Transverse colon (tissue), 4 donors: ENCODE measurements at regions not wholly inside any gene's neighbourhood (a gene's known extent, or its start where the extent isn't known, plus 50 kb on each side); places are given as distances from the start of the nearest gene placed in this dataset.

Experiments used
- DNase-seq: peaks from one replicate; pipeline ENCODE4 v3.0.0-alpha.2; 2019
- H3K27ac ChIP-seq, 4 donors: fragments of 200-600 bp; sonication (generic); 2 replicates each; pipeline ENCODE4 v1.5.1; 2016 to 2018; ENCODE audit warnings: inconsistent platforms in 4 of 4
- H3K27me3 ChIP-seq: fragments of 200-600 bp; sonication (generic); 2 replicates; pipeline ENCODE4 v1.5.1; 2017; ENCODE audit warnings: inconsistent platforms
- H3K36me3 ChIP-seq, 4 donors: fragments of 200-600 bp; sonication (generic); 2 replicates each; pipeline ENCODE4 v1.5.1; 2017 to 2019; ENCODE audit warnings: inconsistent platforms in 4 of 4
- H3K4me1 ChIP-seq, 4 donors: fragments of 200-600 bp; sonication (generic); 2 replicates each; pipeline ENCODE4 v1.5.1; 2017 to 2020; ENCODE audit warnings: inconsistent platforms in 4 of 4
- H3K4me3 ChIP-seq, 4 donors: fragments of 200-600 bp; sonication (generic); 1 replicate in 1 of 4; 2 replicates in 3 of 4; pipeline versions ENCODE4 v1.5.1 to v1.6.1; 2017 to 2019; ENCODE audit warnings: inconsistent platforms in 4 of 4
- H3K9me3 ChIP-seq, 2 donors: fragments of 200-600 bp; sonication (generic); 2 replicates each; pipeline ENCODE4 v1.5.1; 2017 to 2019; ENCODE audit warnings: inconsistent platforms in 2 of 2
- CTCF ChIP-seq, 5 experiments: fragments of 200-600 bp in 3 of 5; fragments of 450-650 bp in 2 of 5; sonication (generic) in 3 of 5; IDR thresholded peaks; 1 replicate in 2 of 5; 2 replicates in 3 of 5; pipeline ENCODE4 v1.5.1; 2016 to 2017; ENCODE audit warnings: antibody characterized with exemption in 5 of 5, inconsistent platforms in 3 of 5, mild to moderate bottlenecking in 2 of 5, moderate library complexity in 1 of 5
- EP300 ChIP-seq: sonication (generic); formaldehyde crosslinking; IDR thresholded peaks from one replicate; pipeline ENCODE4 v1.6.1; 2017; ENCODE audit warnings: antibody characterized with exemption, low read depth
- POLR2A ChIP-seq: fragments of 450-650 bp; IDR thresholded peaks from one replicate; pipeline ENCODE4 v1.6.1; 2016; ENCODE audit warnings: antibody characterized with exemption, mild to moderate bottlenecking, moderate library complexity
- POLR2AphosphoS5 ChIP-seq, 3 donors: sonication (generic); formaldehyde crosslinking; IDR thresholded peaks; one replicate each; pipeline ENCODE4 v1.6.1; 2016; ENCODE audit warnings: antibody characterized with exemption in 3 of 3
- WGBS, 2 donors: methylation state at CpG; one replicate each; pipeline ENCODE4 v1.1.5; 2018; ENCODE audit warnings: low coverage in 1 of 2; 5-methylcytosine and 5-hydroxymethylcytosine counted together
- in situ Hi-C, 4 donors: fragments of 200-750 bp; cut with MboI; loops; one replicate each; pipeline versions ENCODE4 v1.15.0 to v1.15.1; 2017; ENCODE audit warnings: low sequenced_read_pairs in 3 of 4, low pct_ligation_motif_present in 1 of 4, low pct_unique_long_range_greater_than_20kb in 1 of 4
- intact Hi-C: fragments of 100-400 bp; cut with DNase I; formaldehyde crosslinking; loops from one replicate; pipeline ENCODE4 v1.15.1; 2023; ENCODE audit warnings: low total_unique reads

DNA sequence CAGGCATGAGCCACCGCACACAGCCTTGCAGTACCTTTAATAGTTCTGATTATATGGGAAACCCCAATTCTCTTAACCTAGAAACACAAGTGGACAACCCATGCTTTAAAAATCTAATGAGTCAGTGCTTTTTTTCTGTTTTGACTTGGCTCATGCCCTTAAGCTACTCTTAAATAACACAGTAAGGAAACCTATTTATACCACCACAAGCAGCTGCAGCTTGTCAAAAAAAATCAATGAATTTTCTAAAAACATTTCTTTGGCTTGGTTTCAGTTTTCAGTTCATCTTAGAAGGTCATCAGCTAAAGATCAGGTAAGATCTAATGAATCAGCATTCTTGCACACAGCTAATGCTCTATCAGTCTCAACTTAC lies 124.1 kb upstream of the DST start:
- Histone ChIP-seq H3K9me3 (no peaks in the 10 kb centered on the region), H3K27me3 (no peaks in the 10 kb centered on the region), H3K4me3 (no peak overlapping the region), H3K36me3 (no peaks in the 10 kb centered on the region), H3K4me1 (peaks cover 0 to 39% (median 7%) of the 10 kb centered on the region in 4 donors), H3K27ac (peak overlapping the region in 2 of 4 donors; percentile 5 to 25)
- in situ Hi-C loops: no loop called here
- 84 to 86% methylated on average over 1 of the region's 1 CpG for WGBS, 2 donors
- no peak for TF ChIP-seq POLR2AphosphoS5 (IDR thresholded peaks at IDR 0.05)
- TF ChIP-seq POLR2A: no peak
- TF ChIP-seq EP300: no peak
- no peak for TF ChIP-seq CTCF (IDR thresholded peaks at IDR 0.05)
- intact Hi-C loops: loop anchor here (1.0 to 10.0 kb wide), 2 partner anchors 43 to 78 kb away; no protein-coding TSS in a partner anchor
- DNase-seq: no peak

DNA sequence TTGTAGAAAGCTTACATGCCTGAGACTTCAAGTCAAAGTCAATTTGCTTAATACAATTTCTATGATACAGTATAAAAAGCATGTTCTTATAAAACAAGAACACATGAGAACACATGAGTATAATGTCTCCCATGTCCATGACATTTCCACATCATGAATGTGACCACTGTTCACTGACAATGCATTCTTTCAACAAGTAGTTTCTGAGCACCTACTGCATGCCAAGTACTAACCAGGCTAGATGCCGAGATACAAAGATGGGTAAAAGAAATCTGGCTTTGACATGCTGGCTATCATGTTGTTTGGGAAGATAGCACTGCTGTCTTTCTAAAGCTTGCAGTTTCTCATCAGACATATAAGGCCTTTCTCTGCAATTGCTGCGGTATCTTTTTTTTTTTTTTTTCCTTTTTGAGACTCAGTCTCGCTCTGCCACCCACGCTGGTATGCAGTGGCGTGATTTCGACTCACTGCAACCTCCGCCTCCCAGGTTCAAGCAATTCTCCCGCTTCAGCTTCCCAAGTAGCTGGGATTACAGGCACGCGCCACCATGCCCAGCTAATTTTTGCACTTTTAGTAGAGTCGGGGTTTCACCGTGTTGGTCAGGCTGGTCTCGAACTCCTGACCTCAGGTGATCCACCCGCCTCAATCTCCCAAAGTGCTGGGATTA lies 123.6 kb upstream of the DST start:
- in situ Hi-C loops: no loop called here
- H3K9me3 ChIP-seq: no peaks in the 10 kb centered on the region
- H3K4me1 ChIP-seq: peaks cover 0 to 36% (median 7%) of the 10 kb centered on the region in 4 donors
- H3K36me3 ChIP-seq: no peaks in the 10 kb centered on the region
- H3K27ac ChIP-seq: peak overlapping the region in 2 of 4 donors; percentile 5 to 25
- TF ChIP-seq POLR2AphosphoS5 (IDR thresholded peaks at IDR 0.05) (no peak), CTCF (IDR thresholded peaks at IDR 0.05) (no peak), EP300 (no peak), POLR2A (no peak)
- no peak overlapping the region for H3K4me3 ChIP-seq
- intact Hi-C loops: loop anchor here (1.0 to 10.0 kb wide), 2 partner anchors 43 to 79 kb away; no protein-coding TSS in a partner anchor
- 94 to 98% methylated on average over 5 to 14 of the region's 14 CpGs for WGBS, 2 donors
- H3K27me3 ChIP-seq: no peaks in the 10 kb centered on the region
- DNase-seq: no peak

DNA sequence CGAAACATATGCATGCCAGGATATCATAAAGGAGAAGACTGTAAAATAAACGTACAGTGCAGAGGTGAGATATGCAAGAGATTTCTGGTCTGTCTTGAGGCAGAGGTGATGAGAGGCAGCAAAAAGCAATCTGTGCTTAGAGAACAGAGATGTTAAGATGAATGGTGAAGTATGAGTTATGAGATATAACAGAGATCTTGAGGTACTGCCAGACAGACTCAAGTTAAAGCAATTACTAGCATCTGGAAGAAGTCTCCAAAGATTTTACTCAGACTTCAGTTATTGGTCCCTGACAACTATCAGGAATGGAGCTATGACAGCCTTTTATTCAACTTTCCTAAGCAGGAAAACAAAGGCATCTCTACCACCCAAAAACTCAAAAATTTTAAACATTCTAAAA lies 122.8 kb upstream of the DST start:
- intact Hi-C loops: loop anchor here (10.0 kb wide), 1 partner anchor 79 kb away; no protein-coding TSS in a partner anchor
- in situ Hi-C loops: no loop called here
- peak overlapping the region in 2 of 4 donors; percentile 25 to 42 for H3K27ac ChIP-seq

More for the DNA sequence above, 122.8 kb upstream of the DST start:
- Histone ChIP-seq H3K4me3 (no peak overlapping the region), H3K9me3 (no peaks in the 10 kb centered on the region), H3K27me3 (no peaks in the 10 kb centered on the region), H3K36me3 (no peaks in the 10 kb centered on the region), H3K4me1 (peaks cover 0 to 37% (median 10%) of the 10 kb centered on the region in 4 donors)
- WGBS, 2 donors: 60 to 72% methylated on average over 2 of the region's 2 CpGs
- no peak for TF ChIP-seq EP300
- TF ChIP-seq CTCF (IDR thresholded peaks at IDR 0.05): no peak
- TF ChIP-seq POLR2AphosphoS5 (IDR thresholded peaks at IDR 0.05): no peak
- no peak for TF ChIP-seq POLR2A
- DNase-seq: no peak
